GM12878 (cell line): ENCODE measurements at regions not wholly inside any gene's neighbourhood (a gene's known extent, or its start where the extent isn't known, plus 50 kb on each side); places are given as distances from the start of the nearest gene placed in this dataset.

ENCODE experiments used
- CHD2 ChIP-seq: IDR thresholded peaks from 2 replicates; pipeline ENCODE4 v1.6.1; 2011; ENCODE audit warnings: low read depth, low read length, improper control_type of control experiment, borderline replicate concordance
- CTCF ChIP-seq, 3 experiments: IDR thresholded peaks in 2 of 3; conservative IDR thresholded peaks in 1 of 3; 2 replicates each; pipeline ENCODE4 v1.5.1; 2011; ENCODE audit warnings: low read depth in 3 of 3, low read length in 3 of 3, mild to moderate bottlenecking in 3 of 3, control low read depth in 2 of 3, moderate library complexity in 2 of 3, inconsistent platforms in 1 of 3, mixed read lengths in 1 of 3; ENCODE audit not compliant: control insufficient read depth in 2 of 3, insufficient read depth in 1 of 3; ENCODE audit errors: extremely low read depth in 1 of 3

- TF ChIP-seq CHD2, result no peak
- peak; percentile 85 to 96 (median 91) for TF ChIP-seq CTCF (IDR thresholded peaks at IDR 0.05 in 2 of 3, conservative IDR thresholded peaks at IDR 0.05 in 1 of 3; ENCODE audit: control insufficient read depth in 2 of 3, extremely low read depth in 1 of 3, insufficient read depth in 1 of 3, low read depth in 3 of 3, low read length in 3 of 3)
Measured at GRCh38 chr19:30666301-30666803, 294.2 kb downstream of the ZNF536 start.
